ENCODE measurements at regions not wholly inside any gene's neighbourhood (a gene's known extent, or its start where the extent isn't known, plus 50 kb on each side); places are given as distances from the start of the nearest gene placed in this dataset.
"Not testable (repeated sequence)": the region's sequence is repeated elsewhere in the genome, so short reads cannot be mapped to it uniquely, and the experiment has no call there.

- Histone ChIP-seq H2BK5ac (ENCODE audit: insufficient read length, low read length) (no peak overlapping the region), H3K4me2 (ENCODE audit: insufficient read depth, insufficient read length, low read length) (no peak overlapping the region), H2BK20ac (ENCODE audit: low read depth, low read length, poor library complexity, severe bottlenecking) (no peak overlapping the region), H3K14ac (ENCODE audit: insufficient read depth, low read length) (no peak overlapping the region), H2BK120ac (ENCODE audit: low read depth, low read length, poor library complexity, severe bottlenecking) (no peak overlapping the region), H2BK12ac (ENCODE audit: insufficient read length, low read depth, low read length) (no peak overlapping the region), H3K23ac (ENCODE audit: insufficient read length, low read depth, low read length) (no peak overlapping the region), H3K18ac (ENCODE audit: insufficient read length, low read depth, low read length) (no peak overlapping the region), H3K4me1 (ENCODE audit: insufficient read depth, low read length) (no peaks in the 10 kb centered on the region), H3K4ac (ENCODE audit: low read depth, low read length) (no peak overlapping the region), H3K79me2 (ENCODE audit: insufficient read depth, low read length) (no peaks in the 10 kb centered on the region), H3T11ph (ENCODE audit: low read length) (no peak overlapping the region), H3K9ac (ENCODE audit: extremely low read depth, insufficient read length, low read length) (no peak overlapping the region), H2AFZ (ENCODE audit: low read length) (no peak overlapping the region), H4K5ac (ENCODE audit: insufficient read length, low read depth, low read length) (no peak overlapping the region), H3K79me1 (ENCODE audit: insufficient read depth, low read depth, low read length, poor library complexity, severe bottlenecking) (no peaks in the 10 kb centered on the region), H4K91ac (ENCODE audit: insufficient read length, low read depth, low read length) (no peak overlapping the region), H3K27ac (ENCODE audit: insufficient read length, low read depth, low read length) (no peak overlapping the region), H3K23me2 (ENCODE audit: insufficient read length, low read depth, low read length, poor library complexity, severe bottlenecking) (no peaks in the 10 kb centered on the region), H2AK5ac (ENCODE audit: insufficient read length, low read length) (no peak overlapping the region), H3K56ac (ENCODE audit: insufficient read length, low read depth, low read length) (no peak overlapping the region), H2BK15ac (ENCODE audit: low read depth, low read length) (no peak overlapping the region), H3K27me3 (ENCODE audit: insufficient read depth, low read length) (no peaks in the 10 kb centered on the region), H4K8ac (replicated peaks; ENCODE audit: insufficient read length, low read depth, low read length) (no peak overlapping the region), H4K20me1 (ENCODE audit: control insufficient read depth, insufficient read depth, insufficient read length) (no peaks in the 10 kb centered on the region), H3K9me3 (ENCODE audit: control insufficient read depth, low read depth, low read length) (no peaks in the 10 kb centered on the region)
- no peak for DNase-seq
- no peaks in the 10 kb centered on the region for H3K27me3 Mint-ChIP-seq (ENCODE audit: low read depth)
- no peaks in the 10 kb centered on the region for H3K36me3 Mint-ChIP-seq (ENCODE audit: insufficient read depth in 1 of 3, low read depth in 3 of 3)
- no peak for TF ChIP-seq CTCF (conservative IDR thresholded peaks at IDR 0.05)
- H3K27ac Mint-ChIP-seq: no peak overlapping the region
- peaks cover 0 to 3% of the 10 kb centered on the region in 2 experiments for H3K9me3 Mint-ChIP-seq
- 0 out of 4 replicates have a peak, but pooled peaks cover 0 to 2% of the 10 kb centered on the region in 2 experiments for H3K4me1 Mint-ChIP-seq
- no peak overlapping the region for H3K4me3 Mint-ChIP-seq
These were observed 78.2 kb upstream of the TBX18 start for GRCh38 chr6:84842525-84843166.

GRCh38 chr6:84837068-84837866 is 72.9 kb upstream of the TBX18 start:
- not testable (repeated sequence) for H4K20me1 ChIP-seq (ENCODE audit: control insufficient read depth, insufficient read depth, insufficient read length); H3K27ac ChIP-seq (ENCODE audit: insufficient read length, low read depth, low read length); H3K27ac Mint-ChIP-seq; H3K9me3 ChIP-seq (ENCODE audit: control insufficient read depth, low read depth, low read length); H3K27me3 Mint-ChIP-seq (ENCODE audit: low read depth); H2BK15ac ChIP-seq (ENCODE audit: low read depth, low read length); H2BK120ac ChIP-seq (ENCODE audit: low read depth, low read length, poor library complexity, severe bottlenecking); H3T11ph ChIP-seq (ENCODE audit: low read length); H3K4ac ChIP-seq (ENCODE audit: low read depth, low read length); H3K4me3 Mint-ChIP-seq; H3K14ac ChIP-seq (ENCODE audit: insufficient read depth, low read length); H4K8ac ChIP-seq (replicated peaks; ENCODE audit: insufficient read length, low read depth, low read length); H2BK20ac ChIP-seq (ENCODE audit: low read depth, low read length, poor library complexity, severe bottlenecking); H3K23ac ChIP-seq (ENCODE audit: insufficient read length, low read depth, low read length); H3K27me3 ChIP-seq (ENCODE audit: insufficient read depth, low read length); H3K18ac ChIP-seq (ENCODE audit: insufficient read length, low read depth, low read length); H2AK5ac ChIP-seq (ENCODE audit: insufficient read length, low read length); H4K91ac ChIP-seq (ENCODE audit: insufficient read length, low read depth, low read length); H3K4me1 ChIP-seq (ENCODE audit: insufficient read depth, low read length); H3K56ac ChIP-seq (ENCODE audit: insufficient read length, low read depth, low read length); DNase-seq; H2BK12ac ChIP-seq (ENCODE audit: insufficient read length, low read depth, low read length); H3K79me2 ChIP-seq (ENCODE audit: insufficient read depth, low read length); H2AFZ ChIP-seq (ENCODE audit: low read length); H3K79me1 ChIP-seq (ENCODE audit: insufficient read depth, low read depth, low read length, poor library complexity, severe bottlenecking); H2BK5ac ChIP-seq (ENCODE audit: insufficient read length, low read length); H4K5ac ChIP-seq (ENCODE audit: insufficient read length, low read depth, low read length); H3K4me1 Mint-ChIP-seq; H3K23me2 ChIP-seq (ENCODE audit: insufficient read length, low read depth, low read length, poor library complexity, severe bottlenecking); H3K9ac ChIP-seq (ENCODE audit: extremely low read depth, insufficient read length, low read length); H3K4me2 ChIP-seq (ENCODE audit: insufficient read depth, insufficient read length, low read length)
- peaks cover 0 to 11% (median 0%) of the 10 kb centered on the region in 3 experiments; a peak in 3 of 7 replicates for H3K36me3 Mint-ChIP-seq (ENCODE audit: insufficient read depth in 1 of 3, low read depth in 3 of 3)
- peaks cover 10 to 14% of the 10 kb centered on the region in 2 experiments for H3K9me3 Mint-ChIP-seq
- WGBS (ENCODE audit: extremely low coverage, insufficient read length, low lambda C conversion rate): no CpG with 5 or more reads among the region's 5 CpGs

Measured in H9 (cell line).